SK-N-SH treated with all-trans-retinoic acid at 6 μM for 48 hours (cell line): ENCODE measurements at regions not wholly inside any gene's neighbourhood (a gene's known extent, or its start where the extent isn't known, plus 50 kb on each side); places are given as distances from the start of the nearest gene placed in this dataset.

Source experiments
- ATAC-seq: fragments of 200-7000 bp; cut with Tn5 transposase; 3 replicates; pipeline ENCODE4 v1.9.1; 2020; ENCODE audit warnings: mild to moderate bottlenecking, moderate library complexity
- ARNTL ChIP-seq: fragments of 450-650 bp; formaldehyde crosslinking; IDR thresholded peaks from 2 replicates; pipeline ENCODE4 v1.5.0; 2020; ENCODE audit warnings: low read depth, mild to moderate bottlenecking, moderate library complexity, borderline replicate concordance
- BACH2 ChIP-seq: fragments of 250-450 bp; sonication (Bioruptor Pico); IDR thresholded peaks from 2 replicates; pipeline ENCODE4 v1.9.0; 2021; ENCODE audit warnings: mild to moderate bottlenecking, borderline replicate concordance
- CSDC2 ChIP-seq: fragments of 250-450 bp; sonication (Bioruptor Pico); IDR thresholded peaks from 2 replicates; pipeline ENCODE4 v1.5.0; 2020; ENCODE audit warnings: mild to moderate bottlenecking, moderate library complexity
- ESRRG ChIP-seq: fragments of 250-450 bp; sonication (Bioruptor Pico); IDR thresholded peaks from 2 replicates; pipeline ENCODE4 v1.6.1; 2021; ENCODE audit warnings: mild to moderate bottlenecking
- GLIS3 ChIP-seq: fragments of 250-450 bp; sonication (Bioruptor Pico); IDR thresholded peaks from 2 replicates; pipeline ENCODE4 v1.5.0; 2020; ENCODE audit warnings: mild to moderate bottlenecking, moderate library complexity
- ISL1 ChIP-seq: fragments of 250-450 bp; sonication (Bioruptor Pico); IDR thresholded peaks from 2 replicates; pipeline ENCODE4 v2.1.2; 2022; ENCODE audit warnings: mild to moderate bottlenecking, moderate library complexity
- PPARA ChIP-seq: fragments of 250-450 bp; sonication (Bioruptor Pico); IDR thresholded peaks from 2 replicates; pipeline ENCODE4 v1.5.0; 2020; ENCODE audit warnings: mild to moderate bottlenecking, borderline replicate concordance
- RARB ChIP-seq: fragments of 250-450 bp; sonication (Bioruptor Pico); IDR thresholded peaks from 2 replicates; pipeline ENCODE4 v1.8.0; 2021; ENCODE audit warnings: mild to moderate bottlenecking, moderate library complexity
- SNAI2 ChIP-seq: fragments of 250-450 bp; sonication (Bioruptor Pico); IDR thresholded peaks from 2 replicates; pipeline ENCODE4 v1.5.0; 2020; ENCODE audit warnings: mild to moderate bottlenecking, moderate library complexity
- TCF4 ChIP-seq: fragments of 250-450 bp; sonication (Bioruptor Pico); IDR thresholded peaks from 2 replicates; pipeline ENCODE4 v1.8.0; 2021; ENCODE audit warnings: mild to moderate bottlenecking, moderate library complexity, borderline replicate concordance
- TOX ChIP-seq: fragments of 250-450 bp; sonication (Bioruptor Pico); IDR thresholded peaks from 2 replicates; pipeline ENCODE4 v1.8.0; 2021; ENCODE audit warnings: mild to moderate bottlenecking, moderate library complexity, borderline replicate concordance
- ZC3H10 ChIP-seq: fragments of 250-450 bp; sonication (Bioruptor Pico); IDR thresholded peaks from 2 replicates; pipeline ENCODE4 v1.5.1; 2021; ENCODE audit warnings: mild to moderate bottlenecking, moderate library complexity
- ZFP30 ChIP-seq: fragments of 450-650 bp; formaldehyde crosslinking; IDR thresholded peaks from 2 replicates; pipeline ENCODE4 v1.5.0; 2022; ENCODE audit warnings: mild to moderate bottlenecking, moderate library complexity
- ZNF565 ChIP-seq: fragments of 450-650 bp; formaldehyde crosslinking; conservative IDR thresholded peaks from 2 replicates; pipeline ENCODE4 v1.5.0; 2020; ENCODE audit warnings: low read depth, mild to moderate bottlenecking, moderate library complexity
- ZNF70 ChIP-seq: fragments of 450-650 bp; formaldehyde crosslinking; IDR thresholded peaks from 2 replicates; pipeline ENCODE4 v1.5.0; 2020; ENCODE audit warnings: mild to moderate bottlenecking, moderate library complexity
- TF ChIP-seq, protein P1 (sequence below): fragments of 250-450 bp; sonication (Bioruptor Pico); IDR thresholded peaks from 2 replicates; pipeline ENCODE4 v1.8.0; 2021; ENCODE audit warnings: low read depth, mild to moderate bottlenecking, moderate library complexity, borderline replicate concordance
- TF ChIP-seq, protein P2 (sequence below): fragments of 250-450 bp; sonication (Bioruptor Pico); IDR thresholded peaks from 2 replicates; pipeline ENCODE4 v1.8.0; 2020; ENCODE audit warnings: mild to moderate bottlenecking, moderate library complexity, borderline replicate concordance
- TF ChIP-seq, protein P3 (sequence below): fragments of 250-450 bp; sonication (Bioruptor Pico); IDR thresholded peaks from 2 replicates; pipeline ENCODE4 v1.5.0; 2020; ENCODE audit warnings: mild to moderate bottlenecking, moderate library complexity

DNA sequence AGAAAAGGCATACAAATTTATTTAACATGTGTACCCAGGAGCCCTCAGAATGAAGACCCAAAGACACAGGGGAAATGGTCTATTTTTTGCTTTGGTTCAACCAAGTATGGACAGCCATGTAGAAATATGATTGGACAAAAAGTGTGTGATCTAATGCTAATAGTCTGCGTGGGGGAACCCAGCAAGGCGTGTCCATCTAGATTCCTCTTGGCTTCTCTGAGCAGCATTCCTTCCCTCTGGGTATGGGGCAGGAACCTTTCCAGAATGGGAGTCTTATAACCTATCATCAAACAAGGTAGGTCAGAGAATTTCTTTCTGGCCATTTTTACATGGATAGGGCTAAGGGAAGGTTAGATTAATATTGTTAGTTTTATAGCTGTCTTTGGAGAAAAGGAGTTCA lies 698.2 kb downstream of the FGF9 start:
- no peak for ATAC-seq
- TF ChIP-seq SNAI2 (CRISPR knock-in tag) (no peak), PPARA (CRISPR knock-in tag) (no peak)
- TF ChIP-seq, all 23 proteins: peak for 0

DNA sequence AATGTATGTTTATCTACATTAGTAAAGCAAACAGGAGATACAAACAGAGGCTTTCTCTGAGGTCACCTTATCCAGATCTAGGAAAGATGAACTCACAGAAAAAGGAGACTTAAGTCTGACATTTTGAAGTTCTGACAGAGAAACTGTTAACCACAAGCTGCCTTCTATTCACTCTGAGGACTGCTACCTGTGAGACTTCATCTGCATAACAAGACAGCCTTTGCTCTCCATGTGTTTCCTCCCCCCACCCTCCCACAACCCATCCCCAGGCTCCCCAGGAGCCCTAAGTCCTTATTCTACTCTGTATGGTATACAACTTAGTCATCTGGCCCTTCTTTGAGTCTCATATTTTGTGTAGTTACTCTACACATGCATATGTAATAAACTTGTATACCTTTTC lies 699.0 kb downstream of the FGF9 start:
- TF ChIP-seq, protein P1, sequence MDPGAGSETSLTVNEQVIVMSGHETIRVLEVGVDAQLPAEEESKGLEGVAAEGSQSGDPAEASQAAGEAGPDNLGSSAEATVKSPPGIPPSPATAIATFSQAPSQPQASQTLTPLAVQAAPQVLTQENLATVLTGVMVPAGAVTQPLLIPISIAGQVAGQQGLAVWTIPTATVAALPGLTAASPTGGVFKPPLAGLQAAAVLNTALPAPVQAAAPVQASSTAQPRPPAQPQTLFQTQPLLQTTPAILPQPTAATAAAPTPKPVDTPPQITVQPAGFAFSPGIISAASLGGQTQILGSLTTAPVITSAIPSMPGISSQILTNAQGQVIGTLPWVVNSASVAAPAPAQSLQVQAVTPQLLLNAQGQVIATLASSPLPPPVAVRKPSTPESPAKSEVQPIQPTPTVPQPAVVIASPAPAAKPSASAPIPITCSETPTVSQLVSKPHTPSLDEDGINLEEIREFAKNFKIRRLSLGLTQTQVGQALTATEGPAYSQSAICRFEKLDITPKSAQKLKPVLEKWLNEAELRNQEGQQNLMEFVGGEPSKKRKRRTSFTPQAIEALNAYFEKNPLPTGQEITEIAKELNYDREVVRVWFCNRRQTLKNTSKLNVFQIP: no peak
- TF ChIP-seq BACH2 (CRISPR knock-in tag): no peak
- TF ChIP-seq TOX: no peak
- TF ChIP-seq ZNF70 (CRISPR knock-in tag): no peak
- TF ChIP-seq ISL1 (CRISPR knock-in tag): no peak
- ATAC-seq: no peak

DNA sequence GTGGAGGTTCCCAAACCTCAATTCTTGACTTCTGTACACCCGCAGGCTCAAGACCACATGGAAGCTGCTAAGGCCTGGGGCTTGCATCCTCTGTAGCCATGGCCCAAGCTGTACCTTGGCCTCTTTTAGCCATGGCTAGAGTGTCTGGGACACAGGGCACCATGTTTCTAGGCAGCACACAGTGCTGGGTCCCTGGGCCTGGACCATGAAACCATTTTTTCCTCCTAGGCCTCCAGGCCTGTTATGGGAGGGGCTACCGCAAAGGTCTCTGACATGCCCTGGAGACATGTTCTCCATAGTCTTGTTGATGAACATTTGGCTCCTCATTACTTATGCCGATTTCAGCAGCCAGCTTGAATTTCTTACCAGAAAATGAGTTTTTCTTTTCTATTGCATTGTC lies 701.4 kb downstream of the FGF9 start:
- no peak for TF ChIP-seq SNAI2 (CRISPR knock-in tag)
- no peak for TF ChIP-seq TCF4
- TF ChIP-seq TOX: no peak
- no peak for TF ChIP-seq ARNTL (CRISPR knock-in tag)
- TF ChIP-seq CSDC2: no peak
- no peak for TF ChIP-seq RARB
- TF ChIP-seq, protein P2, sequence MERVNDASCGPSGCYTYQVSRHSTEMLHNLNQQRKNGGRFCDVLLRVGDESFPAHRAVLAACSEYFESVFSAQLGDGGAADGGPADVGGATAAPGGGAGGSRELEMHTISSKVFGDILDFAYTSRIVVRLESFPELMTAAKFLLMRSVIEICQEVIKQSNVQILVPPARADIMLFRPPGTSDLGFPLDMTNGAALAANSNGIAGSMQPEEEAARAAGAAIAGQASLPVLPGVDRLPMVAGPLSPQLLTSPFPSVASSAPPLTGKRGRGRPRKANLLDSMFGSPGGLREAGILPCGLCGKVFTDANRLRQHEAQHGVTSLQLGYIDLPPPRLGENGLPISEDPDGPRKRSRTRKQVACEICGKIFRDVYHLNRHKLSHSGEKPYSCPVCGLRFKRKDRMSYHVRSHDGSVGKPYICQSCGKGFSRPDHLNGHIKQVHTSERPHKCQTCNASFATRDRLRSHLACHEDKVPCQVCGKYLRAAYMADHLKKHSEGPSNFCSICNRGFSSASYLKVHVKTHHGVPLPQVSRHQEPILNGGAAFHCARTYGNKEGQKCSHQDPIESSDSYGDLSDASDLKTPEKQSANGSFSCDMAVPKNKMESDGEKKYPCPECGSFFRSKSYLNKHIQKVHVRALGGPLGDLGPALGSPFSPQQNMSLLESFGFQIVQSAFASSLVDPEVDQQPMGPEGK (CRISPR knock-in tag): no peak
- TF ChIP-seq, protein P3, sequence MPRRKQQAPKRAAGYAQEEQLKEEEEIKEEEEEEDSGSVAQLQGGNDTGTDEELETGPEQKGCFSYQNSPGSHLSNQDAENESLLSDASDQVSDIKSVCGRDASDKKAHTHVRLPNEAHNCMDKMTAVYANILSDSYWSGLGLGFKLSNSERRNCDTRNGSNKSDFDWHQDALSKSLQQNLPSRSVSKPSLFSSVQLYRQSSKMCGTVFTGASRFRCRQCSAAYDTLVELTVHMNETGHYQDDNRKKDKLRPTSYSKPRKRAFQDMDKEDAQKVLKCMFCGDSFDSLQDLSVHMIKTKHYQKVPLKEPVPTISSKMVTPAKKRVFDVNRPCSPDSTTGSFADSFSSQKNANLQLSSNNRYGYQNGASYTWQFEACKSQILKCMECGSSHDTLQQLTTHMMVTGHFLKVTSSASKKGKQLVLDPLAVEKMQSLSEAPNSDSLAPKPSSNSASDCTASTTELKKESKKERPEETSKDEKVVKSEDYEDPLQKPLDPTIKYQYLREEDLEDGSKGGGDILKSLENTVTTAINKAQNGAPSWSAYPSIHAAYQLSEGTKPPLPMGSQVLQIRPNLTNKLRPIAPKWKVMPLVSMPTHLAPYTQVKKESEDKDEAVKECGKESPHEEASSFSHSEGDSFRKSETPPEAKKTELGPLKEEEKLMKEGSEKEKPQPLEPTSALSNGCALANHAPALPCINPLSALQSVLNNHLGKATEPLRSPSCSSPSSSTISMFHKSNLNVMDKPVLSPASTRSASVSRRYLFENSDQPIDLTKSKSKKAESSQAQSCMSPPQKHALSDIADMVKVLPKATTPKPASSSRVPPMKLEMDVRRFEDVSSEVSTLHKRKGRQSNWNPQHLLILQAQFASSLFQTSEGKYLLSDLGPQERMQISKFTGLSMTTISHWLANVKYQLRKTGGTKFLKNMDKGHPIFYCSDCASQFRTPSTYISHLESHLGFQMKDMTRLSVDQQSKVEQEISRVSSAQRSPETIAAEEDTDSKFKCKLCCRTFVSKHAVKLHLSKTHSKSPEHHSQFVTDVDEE (CRISPR knock-in tag): no peak
- TF ChIP-seq, all 23 proteins: peak for 0
- no peak for ATAC-seq

DNA sequence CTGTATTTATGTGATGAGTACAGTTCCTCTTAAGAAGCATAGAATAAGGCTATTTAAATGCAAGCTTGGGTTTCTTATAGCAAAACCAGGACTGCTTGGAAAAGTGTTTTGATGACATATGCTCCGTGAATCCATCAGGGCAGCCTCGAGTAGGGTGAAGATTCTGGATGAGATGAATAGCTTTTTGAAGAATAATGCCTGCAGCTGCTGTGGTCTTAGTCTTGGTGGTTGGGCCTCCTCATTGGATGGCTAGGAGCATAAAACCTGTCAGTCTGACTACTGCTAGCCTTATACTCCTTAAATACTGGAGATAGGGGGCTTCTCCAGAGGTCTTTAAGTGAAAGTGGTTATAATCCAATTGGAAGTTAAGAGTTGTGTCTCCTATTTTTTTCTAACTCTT lies 704.3 kb downstream of the FGF9 start:
- no peak for ATAC-seq
- TF ChIP-seq ZNF565: no peak

DNA sequence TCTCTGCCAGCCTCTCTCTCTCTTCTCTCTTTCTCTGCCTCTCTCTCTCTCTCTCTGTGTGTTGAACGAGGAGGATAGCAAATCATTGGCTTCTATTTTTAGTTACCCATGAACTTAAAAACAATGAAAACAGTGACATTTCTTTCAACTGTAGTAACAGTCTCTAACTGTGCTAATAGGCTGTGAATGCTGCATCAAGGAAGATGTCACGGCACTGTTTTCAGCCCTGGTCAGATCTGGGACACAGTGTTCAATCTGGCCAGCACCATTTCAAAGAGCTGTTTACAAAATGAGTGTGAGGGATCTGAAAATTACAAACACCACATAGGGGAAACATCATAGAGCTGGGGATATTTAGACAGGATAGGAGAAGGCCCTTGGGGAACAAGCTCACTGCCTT lies 717.0 kb downstream of the FGF9 start:
- no peak for ATAC-seq

DNA sequence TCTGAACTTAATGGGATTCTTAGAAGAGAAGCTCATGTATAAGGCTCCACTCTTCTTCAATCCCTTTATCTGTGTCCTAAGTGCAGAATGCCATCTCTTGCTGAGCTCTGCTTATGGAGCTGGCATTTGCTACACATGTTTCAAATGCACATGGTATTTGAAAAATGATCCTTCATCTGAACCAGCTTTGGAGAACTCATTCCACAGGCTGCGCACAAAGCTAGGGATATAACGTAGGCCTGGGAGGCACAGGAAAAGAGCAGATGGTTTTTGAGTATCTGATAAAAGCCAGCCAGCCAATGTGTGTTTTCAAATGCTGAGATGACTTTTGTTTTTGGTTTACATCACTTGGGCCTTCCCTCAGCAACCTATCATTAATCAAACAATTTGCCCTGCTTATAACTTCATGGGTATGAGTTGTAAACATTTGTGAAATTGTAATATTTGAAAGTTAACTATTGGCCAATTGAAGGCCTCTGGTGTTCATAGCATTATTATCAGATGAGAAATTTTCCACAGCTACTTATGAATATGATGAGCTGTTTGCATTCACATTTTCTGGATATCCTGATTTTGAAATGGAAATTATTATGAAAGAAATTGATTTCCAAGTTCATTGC lies 729.0 kb downstream of the FGF9 start:
- no peak for TF ChIP-seq ZNF565
- no peak for TF ChIP-seq TOX
- TF ChIP-seq ZC3H10 (CRISPR knock-in tag): no peak
- TF ChIP-seq, protein P1: no peak
- TF ChIP-seq ZNF70 (CRISPR knock-in tag): no peak
- no peak for TF ChIP-seq GLIS3
- no peak for TF ChIP-seq SNAI2 (CRISPR knock-in tag)
- TF ChIP-seq ESRRG (CRISPR knock-in tag): no peak

More for the DNA sequence above, 717.0 kb downstream of the FGF9 start:
- TF ChIP-seq ZC3H10 (CRISPR knock-in tag) (no peak), ZFP30 (CRISPR knock-in tag) (no peak), GLIS3 (no peak), CSDC2 (no peak), RARB (no peak), ZNF565 (no peak), TOX (no peak), TCF4 (no peak)

More for the DNA sequence above, 729.0 kb downstream of the FGF9 start:
- ATAC-seq: no peak
